ENCODE measurements at regions not wholly inside any gene's neighbourhood (a gene's known extent, or its start where the extent isn't known, plus 50 kb on each side); places are given as distances from the start of the nearest gene placed in this dataset.
"Not testable (repeated sequence)": the region's sequence is repeated elsewhere in the genome, so short reads cannot be mapped to it uniquely, and the experiment has no call there.

GRCh38 chr10:45564303-45564959 lies 108.1 kb downstream of the ZFAND4 start:
- no peak for DNase-seq (ENCODE audit: low spot score)
- no peak for TF ChIP-seq CTCF (IDR thresholded peaks at IDR 0.05; ENCODE audit: extremely low read depth, missing control alignments)

- TF ChIP-seq CTCF (IDR thresholded peaks at IDR 0.05; ENCODE audit: extremely low read depth, missing control alignments), result no peak
- no peak for DNase-seq (ENCODE audit: low spot score)
Observed at GRCh38 chr10:45561952-45562351, 110.6 kb downstream of the ZFAND4 start.

GRCh38 chr10:45560262-45560661 lies 112.3 kb downstream of the ZFAND4 start:
- DNase-seq (ENCODE audit: low spot score), result no peak
- no peak for TF ChIP-seq CTCF (IDR thresholded peaks at IDR 0.05; ENCODE audit: extremely low read depth, missing control alignments)

GRCh38 chr10:45558425-45558824 lies 114.1 kb downstream of the ZFAND4 start:
- no peak for DNase-seq (ENCODE audit: low spot score)
- no peak for TF ChIP-seq CTCF (IDR thresholded peaks at IDR 0.05; ENCODE audit: extremely low read depth, missing control alignments)

GRCh38 chr10:45557275-45557905 lies 115.2 kb downstream of the ZFAND4 start:
- DNase-seq (ENCODE audit: low spot score), result peak; percentile 34
- TF ChIP-seq CTCF (IDR thresholded peaks at IDR 0.05; ENCODE audit: extremely low read depth, missing control alignments), result no peak

GRCh38 chr10:45555795-45556194 lies 116.8 kb downstream of the ZFAND4 start:
- DNase-seq (ENCODE audit: low spot score), result no peak
- TF ChIP-seq CTCF (IDR thresholded peaks at IDR 0.05; ENCODE audit: extremely low read depth, missing control alignments), result no peak

GRCh38 chr10:45555332-45555731 lies 117.2 kb downstream of the ZFAND4 start:
- DNase-seq (ENCODE audit: low spot score), result not testable (repeated sequence)

GRCh38 chr10:45553613-45554012 lies 119.0 kb downstream of the ZFAND4 start:
- TF ChIP-seq CTCF (IDR thresholded peaks at IDR 0.05; ENCODE audit: extremely low read depth, missing control alignments), result no peak

More at GRCh38 chr10:45553613-45554012, 119.0 kb downstream of the ZFAND4 start:
- no peak for DNase-seq (ENCODE audit: low spot score)
